ENCODE measurements at regions not wholly inside any gene's neighbourhood (a gene's known extent, or its start where the extent isn't known, plus 50 kb on each side); places are given as distances from the start of the nearest gene placed in this dataset.

- TF ChIP-seq CTCF (conservative IDR thresholded peaks at IDR 0.05; ENCODE audit: low read length) (no peak), EZH2phosphoT487 (IDR thresholded peaks at IDR 0.05; ENCODE audit: borderline replicate concordance) (no peak)
- Histone ChIP-seq H3K4me1 (ENCODE audit: insufficient read depth, low read length, poor library complexity, severe bottlenecking) (no peaks in the 10 kb centered on the region), H2AFZ (ENCODE audit: low read length) (no peak overlapping the region), H3K9me3 (ENCODE audit: insufficient read depth, low read depth, low read length) (no peaks in the 10 kb centered on the region; the same call in 1 of the 2 replicates), H3K36me3 (ENCODE audit: insufficient read depth, low read length) (no peaks in the 10 kb centered on the region), H3K4me3 (ENCODE audit: low read length, poor library complexity, severe bottlenecking) (no peak overlapping the region), H3F3A (ENCODE audit: low read depth) (no peaks in the 10 kb centered on the region), H3K9me2 (replicated peaks; ENCODE audit: low read depth, low read length) (no peaks in the 10 kb centered on the region), H3K27me3 (ENCODE audit: insufficient read depth, low read length, poor library complexity, severe bottlenecking) (no peaks in the 10 kb centered on the region), H3K79me2 (ENCODE audit: insufficient read depth, low read length) (no peaks in the 10 kb centered on the region), H3K4me2 (ENCODE audit: low read depth, low read length, poor library complexity, severe bottlenecking) (no peak overlapping the region), H4K20me1 (ENCODE audit: insufficient read depth, low read length, poor library complexity, severe bottlenecking) (no peaks in the 10 kb centered on the region), H3K9ac (ENCODE audit: low read depth, low read length, poor library complexity, severe bottlenecking) (no peak overlapping the region)
These were observed 91.7 kb downstream of the SLC35B3 start for GRCh38 chr6:8343600-8343999.

- H3K27me3 ChIP-seq (ENCODE audit: insufficient read depth, low read length, poor library complexity, severe bottlenecking) = no peaks in the 10 kb centered on the region
- no peak overlapping the region for H2AFZ ChIP-seq (ENCODE audit: low read length)
- no peaks in the 10 kb centered on the region for H3K36me3 ChIP-seq (ENCODE audit: insufficient read depth, low read length)
- no peaks in the 10 kb centered on the region for H3K4me1 ChIP-seq (ENCODE audit: insufficient read depth, low read length, poor library complexity, severe bottlenecking)
- H3K79me2 ChIP-seq (ENCODE audit: insufficient read depth, low read length) = no peaks in the 10 kb centered on the region
- TF ChIP-seq CTCF (conservative IDR thresholded peaks at IDR 0.05; ENCODE audit: low read length) (no peak), EZH2phosphoT487 (IDR thresholded peaks at IDR 0.05; ENCODE audit: borderline replicate concordance) (no peak)
- no peaks in the 10 kb centered on the region for H3K9me2 ChIP-seq (replicated peaks; ENCODE audit: low read depth, low read length)
- no peaks in the 10 kb centered on the region for H4K20me1 ChIP-seq (ENCODE audit: insufficient read depth, low read length, poor library complexity, severe bottlenecking)
- H3K4me2 ChIP-seq (ENCODE audit: low read depth, low read length, poor library complexity, severe bottlenecking) = no peak overlapping the region
- no peaks in the 10 kb centered on the region; the same call in 1 of the 2 replicates for H3K9me3 ChIP-seq (ENCODE audit: insufficient read depth, low read depth, low read length)
- no peak overlapping the region for H3K4me3 ChIP-seq (ENCODE audit: low read length, poor library complexity, severe bottlenecking)
- H3F3A ChIP-seq (ENCODE audit: low read depth) = no peaks in the 10 kb centered on the region
- H3K9ac ChIP-seq (ENCODE audit: low read depth, low read length, poor library complexity, severe bottlenecking) = no peak overlapping the region
These were observed 93.0 kb downstream of the SLC35B3 start for GRCh38 chr6:8342241-8342819.

GRCh38 chr6:8337147-8337546, 98.2 kb downstream of the SLC35B3 start:
- H3K4me1 ChIP-seq (ENCODE audit: insufficient read depth, low read length, poor library complexity, severe bottlenecking) = no peaks in the 10 kb centered on the region
- no peak for TF ChIP-seq EZH2phosphoT487 (IDR thresholded peaks at IDR 0.05; ENCODE audit: borderline replicate concordance)
- no peak for TF ChIP-seq CTCF (conservative IDR thresholded peaks at IDR 0.05; ENCODE audit: low read length)
- H3K36me3 ChIP-seq (ENCODE audit: insufficient read depth, low read length) = no peaks in the 10 kb centered on the region
- H3F3A ChIP-seq (ENCODE audit: low read depth) = no peaks in the 10 kb centered on the region
- no peak overlapping the region for H3K9ac ChIP-seq (ENCODE audit: low read depth, low read length, poor library complexity, severe bottlenecking)
- H3K4me3 ChIP-seq (ENCODE audit: low read length, poor library complexity, severe bottlenecking) = no peak overlapping the region
- no peak overlapping the region for H2AFZ ChIP-seq (ENCODE audit: low read length)
- no peaks in the 10 kb centered on the region for H3K9me3 ChIP-seq (ENCODE audit: insufficient read depth, low read depth, low read length)
- H3K79me2 ChIP-seq (ENCODE audit: insufficient read depth, low read length) = no peaks in the 10 kb centered on the region
- H3K9me2 ChIP-seq (replicated peaks; ENCODE audit: low read depth, low read length) = no peaks in the 10 kb centered on the region
- no peaks in the 10 kb centered on the region for H4K20me1 ChIP-seq (ENCODE audit: insufficient read depth, low read length, poor library complexity, severe bottlenecking)
- H3K4me2 ChIP-seq (ENCODE audit: low read depth, low read length, poor library complexity, severe bottlenecking) = no peak overlapping the region
- no peaks in the 10 kb centered on the region for H3K27me3 ChIP-seq (ENCODE audit: insufficient read depth, low read length, poor library complexity, severe bottlenecking)
